ENCODE measurements at regions not wholly inside any gene's neighbourhood (a gene's known extent, or its start where the extent isn't known, plus 50 kb on each side); places are given as distances from the start of the nearest gene placed in this dataset.

- TF ChIP-seq POLR2A (IDR thresholded peaks at IDR 0.05; ENCODE audit: low read depth, low read length) (no peak), POLR2AphosphoS5 (IDR thresholded peaks at IDR 0.05; ENCODE audit: low read depth, low read length) (no peak)
Measured at GRCh38 chr17:71703701-71704100, 417.1 kb upstream of the SOX9 start.
